ENCODE measurements at regions not wholly inside any gene's neighbourhood (a gene's known extent, or its start where the extent isn't known, plus 50 kb on each side); places are given as distances from the start of the nearest gene placed in this dataset.

GRCh38 chr20:17806107-17806506 is 106.3 kb downstream of the BANF2 start:
- Histone ChIP-seq H3K9me3 (ENCODE audit: insufficient read depth, low read depth, low read length) (no peaks in the 10 kb centered on the region), H3K36me3 (ENCODE audit: insufficient read depth, low read length) (no peaks in the 10 kb centered on the region), H3K9ac (ENCODE audit: low read length) (no peak overlapping the region), H3K4me2 (ENCODE audit: low read length) (peak overlapping the region; percentile 53), H3K4me1 (ENCODE audit: insufficient read depth, low read length) (peaks cover 19% of the 10 kb centered on the region), H3K27me3 (ENCODE audit: insufficient read depth, low read length) (no peaks in the 10 kb centered on the region), H3K27ac (ENCODE audit: low read depth, low read length) (no peak overlapping the region), H3K4me3 (ENCODE audit: insufficient read depth, low read depth, low read length) (peak overlapping the region; percentile 27), H4K20me1 (ENCODE audit: insufficient read depth, low read length) (no peaks in the 10 kb centered on the region), H3K79me2 (ENCODE audit: insufficient read depth, low read length) (no peaks in the 10 kb centered on the region), H2AFZ (ENCODE audit: low read depth, low read length) (peak overlapping the region; percentile 87)
- TF ChIP-seq EZH2 (IDR thresholded peaks at IDR 0.05; ENCODE audit: insufficient read depth, low read length) = no peak
- TF ChIP-seq, protein P1, sequence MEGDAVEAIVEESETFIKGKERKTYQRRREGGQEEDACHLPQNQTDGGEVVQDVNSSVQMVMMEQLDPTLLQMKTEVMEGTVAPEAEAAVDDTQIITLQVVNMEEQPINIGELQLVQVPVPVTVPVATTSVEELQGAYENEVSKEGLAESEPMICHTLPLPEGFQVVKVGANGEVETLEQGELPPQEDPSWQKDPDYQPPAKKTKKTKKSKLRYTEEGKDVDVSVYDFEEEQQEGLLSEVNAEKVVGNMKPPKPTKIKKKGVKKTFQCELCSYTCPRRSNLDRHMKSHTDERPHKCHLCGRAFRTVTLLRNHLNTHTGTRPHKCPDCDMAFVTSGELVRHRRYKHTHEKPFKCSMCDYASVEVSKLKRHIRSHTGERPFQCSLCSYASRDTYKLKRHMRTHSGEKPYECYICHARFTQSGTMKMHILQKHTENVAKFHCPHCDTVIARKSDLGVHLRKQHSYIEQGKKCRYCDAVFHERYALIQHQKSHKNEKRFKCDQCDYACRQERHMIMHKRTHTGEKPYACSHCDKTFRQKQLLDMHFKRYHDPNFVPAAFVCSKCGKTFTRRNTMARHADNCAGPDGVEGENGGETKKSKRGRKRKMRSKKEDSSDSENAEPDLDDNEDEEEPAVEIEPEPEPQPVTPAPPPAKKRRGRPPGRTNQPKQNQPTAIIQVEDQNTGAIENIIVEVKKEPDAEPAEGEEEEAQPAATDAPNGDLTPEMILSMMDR (IDR thresholded peaks at IDR 0.05; ENCODE audit: insufficient read depth, low read depth, low read length) = no peak
- no peak overlapping the region for H3K4me3 Mint-ChIP-seq (ENCODE audit: unreplicated experiment)
- FAIRE-seq (no peak), DNase-seq (ENCODE audit: low read depth) (no peak)
- H3K27ac Mint-ChIP-seq (ENCODE audit: unreplicated experiment) = no peak overlapping the region
- peaks cover 6% of the 10 kb centered on the region for H3K4me1 Mint-ChIP-seq (ENCODE audit: low read depth, unreplicated experiment)
- H3K9me3 Mint-ChIP-seq (ENCODE audit: unreplicated experiment) = peaks cover 2% of the 10 kb centered on the region
- H3K36me3 Mint-ChIP-seq (ENCODE audit: low read depth, unreplicated experiment) = no peaks in the 10 kb centered on the region
- H3K27me3 Mint-ChIP-seq (ENCODE audit: low read depth, unreplicated experiment) = peaks cover 5% of the 10 kb centered on the region

DNA sequence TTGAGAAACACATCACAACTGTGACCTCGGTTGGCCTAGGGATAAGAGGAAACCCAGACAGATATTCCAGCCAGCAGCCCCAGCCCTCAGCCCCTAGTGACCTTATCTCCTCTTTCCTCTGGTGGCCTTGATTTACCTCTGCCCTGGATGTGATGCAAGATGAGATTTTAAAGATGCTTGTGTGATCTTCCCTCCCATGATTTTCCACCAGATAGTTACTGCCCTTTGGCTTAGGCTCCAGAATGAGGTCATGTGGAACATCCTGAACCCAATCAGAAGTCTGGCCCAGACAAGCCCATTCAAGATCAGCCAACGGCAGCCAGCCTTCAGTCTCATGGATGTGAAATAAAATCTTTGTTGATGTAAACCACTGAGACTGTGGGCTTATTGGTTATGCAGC is 104.0 kb downstream of the BANF2 start:
- Mint-ChIP-seq H3K9me3 (ENCODE audit: unreplicated experiment) (peaks cover 9% of the 10 kb centered on the region), H3K27me3 (ENCODE audit: low read depth, unreplicated experiment) (peaks cover 1% of the 10 kb centered on the region), H3K4me1 (ENCODE audit: low read depth, unreplicated experiment) (peaks cover 6% of the 10 kb centered on the region), H3K4me3 (ENCODE audit: unreplicated experiment) (no peak overlapping the region), H3K27ac (ENCODE audit: unreplicated experiment) (no peak overlapping the region), H3K36me3 (ENCODE audit: low read depth, unreplicated experiment) (no peaks in the 10 kb centered on the region)
- Histone ChIP-seq H3K27ac (ENCODE audit: low read depth, low read length) (no peak overlapping the region), H3K9ac (ENCODE audit: low read length) (no peak overlapping the region), H2AFZ (ENCODE audit: low read depth, low read length) (no peak overlapping the region), H3K36me3 (ENCODE audit: insufficient read depth, low read length) (no peaks in the 10 kb centered on the region), H3K4me2 (ENCODE audit: low read length) (no peak overlapping the region), H3K79me2 (ENCODE audit: insufficient read depth, low read length) (no peaks in the 10 kb centered on the region), H3K9me3 (ENCODE audit: insufficient read depth, low read depth, low read length) (no peaks in the 10 kb centered on the region), H3K4me3 (ENCODE audit: insufficient read depth, low read depth, low read length) (no peak overlapping the region), H4K20me1 (ENCODE audit: insufficient read depth, low read length) (no peaks in the 10 kb centered on the region), H3K27me3 (ENCODE audit: insufficient read depth, low read length) (no peaks in the 10 kb centered on the region), H3K4me1 (ENCODE audit: insufficient read depth, low read length) (peaks cover 14% of the 10 kb centered on the region)
- TF ChIP-seq, protein P1 (IDR thresholded peaks at IDR 0.05; ENCODE audit: insufficient read depth, low read depth, low read length) = no peak
- TF ChIP-seq EZH2 (IDR thresholded peaks at IDR 0.05; ENCODE audit: insufficient read depth, low read length) = no peak
- no peak for FAIRE-seq
- DNase-seq (ENCODE audit: low read depth) = no peak

DNA sequence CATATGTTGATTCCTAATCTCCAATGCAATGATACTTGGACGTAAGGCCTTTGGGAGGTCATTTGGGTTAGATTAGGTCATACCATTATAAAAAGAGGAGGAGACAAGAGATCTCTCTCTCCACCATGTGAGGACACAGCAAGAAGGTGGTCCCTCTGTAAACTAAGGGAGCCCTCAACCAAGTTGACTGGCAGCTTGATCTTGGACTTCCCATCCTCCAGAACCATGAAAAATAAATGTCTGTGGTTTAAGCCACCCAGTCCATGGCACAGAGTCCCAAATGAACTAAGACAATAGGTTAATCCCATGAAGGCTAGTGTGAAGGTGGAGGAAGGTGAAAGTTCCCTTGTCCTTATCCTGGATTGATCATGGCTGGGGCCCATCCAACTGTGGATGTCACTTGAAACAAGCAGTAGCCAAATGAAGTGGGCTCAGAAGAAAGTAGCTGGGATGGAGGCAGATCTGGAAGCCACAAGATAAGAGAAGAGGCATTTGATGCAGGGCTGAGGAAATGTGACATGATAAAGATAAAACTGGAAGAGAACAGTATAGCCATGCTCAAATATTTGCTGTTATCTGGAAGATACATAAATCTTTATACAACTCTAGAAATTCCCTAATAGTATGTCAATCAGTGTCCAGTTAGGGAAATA is 99.9 kb downstream of the BANF2 start:
- Histone ChIP-seq H3K27ac (ENCODE audit: low read depth, low read length) (no peak overlapping the region), H3K9ac (ENCODE audit: low read length) (no peak overlapping the region), H4K20me1 (ENCODE audit: insufficient read depth, low read length) (no peaks in the 10 kb centered on the region), H3K4me2 (ENCODE audit: low read length) (no peak overlapping the region), H2AFZ (ENCODE audit: low read depth, low read length) (no peak overlapping the region), H3K9me3 (ENCODE audit: insufficient read depth, low read depth, low read length) (no peaks in the 10 kb centered on the region), H3K79me2 (ENCODE audit: insufficient read depth, low read length) (no peaks in the 10 kb centered on the region), H3K4me1 (ENCODE audit: insufficient read depth, low read length) (no peaks in the 10 kb centered on the region), H3K27me3 (ENCODE audit: insufficient read depth, low read length) (no peaks in the 10 kb centered on the region), H3K36me3 (ENCODE audit: insufficient read depth, low read length) (no peaks in the 10 kb centered on the region), H3K4me3 (ENCODE audit: insufficient read depth, low read depth, low read length) (no peak overlapping the region)
- TF ChIP-seq EZH2 (IDR thresholded peaks at IDR 0.05; ENCODE audit: insufficient read depth, low read length) = no peak
- TF ChIP-seq, protein P1 (IDR thresholded peaks at IDR 0.05; ENCODE audit: insufficient read depth, low read depth, low read length) = no peak
- Mint-ChIP-seq H3K4me1 (ENCODE audit: low read depth, unreplicated experiment) (peaks cover 6% of the 10 kb centered on the region), H3K27me3 (ENCODE audit: low read depth, unreplicated experiment) (peaks cover 10% of the 10 kb centered on the region), H3K36me3 (ENCODE audit: low read depth, unreplicated experiment) (no peaks in the 10 kb centered on the region), H3K4me3 (ENCODE audit: unreplicated experiment) (no peak overlapping the region), H3K9me3 (ENCODE audit: unreplicated experiment) (peaks cover 9% of the 10 kb centered on the region), H3K27ac (ENCODE audit: unreplicated experiment) (no peak overlapping the region)
- DNase-seq (ENCODE audit: low read depth) (no peak), FAIRE-seq (no peak)
